K562 (cell line): ENCODE measurements at regions not wholly inside any gene's neighbourhood (a gene's known extent, or its start where the extent isn't known, plus 50 kb on each side); places are given as distances from the start of the nearest gene placed in this dataset.

Source experiments
- RBM39 ChIP-seq: fragments of 200-400 bp; formaldehyde crosslinking; optimal IDR thresholded peaks from 2 replicates; pipeline ENCODE3; 2018; ENCODE audit warnings: low read depth, low read length
- ZNF778 ChIP-seq: fragments of 450-650 bp; formaldehyde crosslinking; IDR thresholded peaks from 2 replicates; pipeline ENCODE4 v1.4.0; 2020; ENCODE audit warnings: mild to moderate bottlenecking, moderate library complexity

GRCh38 chr11:80048513-80048912 is 607.7 kb upstream of the TENM4 start:
- TF ChIP-seq RBM39 = no peak
- no peak for TF ChIP-seq ZNF778 (CRISPR knock-in tag)
